GM12874 (cell line): ENCODE measurements at regions not wholly inside any gene's neighbourhood (a gene's known extent, or its start where the extent isn't known, plus 50 kb on each side); places are given as distances from the start of the nearest gene placed in this dataset.

ENCODE experiments used
- CTCF ChIP-seq: IDR thresholded peaks from 2 replicates; pipeline ENCODE4 v1.5.1; 2011; ENCODE audit warnings: low read depth, mild to moderate bottlenecking, control low read depth, low read length, moderate library complexity; ENCODE audit not compliant: insufficient read depth

- TF ChIP-seq CTCF, result no peak
Observed at GRCh38 chr5:124087752-124088151, 575.8 kb downstream of the CSNK1G3 start.

DNA sequence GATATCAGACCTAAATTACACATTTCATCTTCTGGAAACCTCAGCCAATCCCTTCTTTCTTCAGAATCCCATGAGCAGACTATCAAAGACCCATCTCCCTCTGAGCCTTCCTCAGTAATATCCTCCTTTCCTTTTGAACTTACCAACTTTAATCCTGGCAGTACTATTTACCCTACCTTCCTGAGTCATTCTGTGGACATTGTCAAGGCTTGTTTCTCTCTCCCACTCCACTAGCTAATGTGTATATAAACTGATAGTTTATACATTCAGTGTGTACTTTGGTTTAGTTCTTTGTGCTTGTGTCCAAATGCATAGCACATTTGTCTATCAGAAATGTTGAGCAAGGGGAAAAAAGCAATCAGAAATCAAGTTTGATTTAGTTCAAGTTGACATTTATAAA lies 568.3 kb downstream of the CSNK1G3 start:
- TF ChIP-seq CTCF, result no peak

DNA sequence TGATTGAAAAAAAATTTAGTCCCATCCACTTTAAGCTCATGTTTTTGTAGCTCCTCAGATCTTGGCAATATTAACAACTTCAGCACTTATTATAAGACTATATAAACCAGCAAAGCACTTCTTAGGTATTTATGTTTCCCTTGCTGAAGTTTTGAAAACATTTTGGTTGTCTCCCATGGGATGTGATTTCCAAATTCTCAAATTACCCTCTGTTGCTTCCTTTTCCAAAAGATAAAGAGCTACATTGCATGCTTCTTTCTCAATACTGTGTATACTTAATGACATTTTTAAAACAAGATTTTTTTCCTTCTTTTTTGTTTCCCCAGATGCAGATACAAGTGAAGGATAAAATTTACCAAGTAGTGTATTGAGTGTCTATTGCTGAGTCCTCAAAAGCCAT lies 567.1 kb downstream of the CSNK1G3 start:
- TF ChIP-seq CTCF, result no peak

DNA sequence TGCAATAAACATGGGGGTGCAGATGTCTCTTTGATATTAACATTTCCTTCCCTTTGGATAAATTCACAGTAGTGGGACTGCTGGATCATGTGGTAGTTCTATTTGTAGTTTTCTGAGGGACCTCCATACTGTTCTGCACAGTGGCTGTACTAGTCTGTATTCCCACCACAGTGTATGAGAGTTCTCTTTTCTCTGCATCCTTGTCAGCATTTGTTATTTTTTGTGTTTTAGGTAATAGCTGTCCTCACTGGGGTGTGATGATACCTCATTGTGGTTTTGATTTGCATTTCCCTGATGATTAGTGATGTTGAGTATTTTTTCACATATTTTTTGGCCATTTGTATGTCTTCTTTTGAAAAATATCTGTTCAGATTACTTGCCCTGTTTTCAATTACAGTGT lies 562.5 kb downstream of the CSNK1G3 start:
- no peak for TF ChIP-seq CTCF

- TF ChIP-seq CTCF, result no peak
Observed at GRCh38 chr5:124072570-124072969, 560.6 kb downstream of the CSNK1G3 start.

GRCh38 chr5:124071039-124071438 lies 559.1 kb downstream of the CSNK1G3 start:
- TF ChIP-seq CTCF, result no peak

DNA sequence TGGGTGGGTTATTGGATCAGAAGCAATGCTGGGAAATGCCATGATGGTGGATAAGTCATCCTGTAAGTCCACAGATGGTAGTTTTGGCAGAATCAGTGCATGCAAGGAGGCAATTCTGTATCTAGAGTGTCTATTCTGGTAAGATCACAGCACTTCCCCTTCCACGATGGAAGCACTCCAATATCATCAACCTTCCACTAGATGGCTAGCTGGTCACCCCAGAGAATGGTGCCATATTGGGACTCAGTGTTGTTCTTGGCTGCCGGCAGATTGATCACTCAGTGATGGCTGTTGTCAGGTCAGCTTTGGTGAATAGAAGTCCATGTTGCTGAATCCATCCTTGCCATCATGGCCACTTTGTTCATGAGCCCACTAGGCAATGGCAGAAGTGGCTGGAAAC lies 553.5 kb downstream of the CSNK1G3 start:
- TF ChIP-seq CTCF, result no peak

DNA sequence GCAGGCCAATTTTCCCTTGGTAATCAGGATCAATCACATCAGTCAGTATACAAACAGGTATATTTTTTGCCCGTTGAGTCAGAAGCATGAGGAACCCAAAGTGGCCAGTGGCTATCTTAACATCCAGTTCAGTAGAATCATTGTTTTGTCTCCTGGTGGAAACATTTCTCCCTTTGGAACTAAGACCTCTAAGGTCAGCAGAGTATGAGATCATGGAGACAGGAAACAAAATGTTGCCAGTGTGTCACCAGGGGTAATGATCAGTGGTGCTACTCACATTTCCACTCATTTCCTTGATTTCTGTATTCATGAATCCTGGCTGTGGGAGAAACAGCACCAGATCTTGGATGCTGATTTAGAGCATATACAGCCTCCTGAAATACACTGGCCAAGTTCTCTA lies 553.0 kb downstream of the CSNK1G3 start:
- no peak for TF ChIP-seq CTCF
